Adrenal gland (tissue), 5 donors: ENCODE measurements at regions not wholly inside any gene's neighbourhood (a gene's known extent, or its start where the extent isn't known, plus 50 kb on each side); places are given as distances from the start of the nearest gene placed in this dataset.

ENCODE experiments used
- POLR2A ChIP-seq, 2 donors: fragments of 450-650 bp; IDR thresholded peaks; one replicate each; pipeline ENCODE4 v1.6.1; 2017; ENCODE audit warnings: antibody characterized with exemption in 2 of 2, mild to moderate bottlenecking in 2 of 2, moderate library complexity in 1 of 2
- TF ChIP-seq, protein P1 (sequence below), 6 experiments: fragments of 450-650 bp in 4 of 6; fragments of 200-600 bp in 2 of 6; sonication (generic) in 1 of 6; IDR thresholded peaks; 1 replicate in 5 of 6; 2 replicates in 1 of 6; pipeline versions ENCODE4 v1.5.1 to v1.8.0; 2016 to 2021; ENCODE audit warnings: antibody characterized with exemption in 6 of 6, mild to moderate bottlenecking in 2 of 6, moderate library complexity in 1 of 6
- donor health status: DM: no; HTN: no; CAD: no.

DNA sequence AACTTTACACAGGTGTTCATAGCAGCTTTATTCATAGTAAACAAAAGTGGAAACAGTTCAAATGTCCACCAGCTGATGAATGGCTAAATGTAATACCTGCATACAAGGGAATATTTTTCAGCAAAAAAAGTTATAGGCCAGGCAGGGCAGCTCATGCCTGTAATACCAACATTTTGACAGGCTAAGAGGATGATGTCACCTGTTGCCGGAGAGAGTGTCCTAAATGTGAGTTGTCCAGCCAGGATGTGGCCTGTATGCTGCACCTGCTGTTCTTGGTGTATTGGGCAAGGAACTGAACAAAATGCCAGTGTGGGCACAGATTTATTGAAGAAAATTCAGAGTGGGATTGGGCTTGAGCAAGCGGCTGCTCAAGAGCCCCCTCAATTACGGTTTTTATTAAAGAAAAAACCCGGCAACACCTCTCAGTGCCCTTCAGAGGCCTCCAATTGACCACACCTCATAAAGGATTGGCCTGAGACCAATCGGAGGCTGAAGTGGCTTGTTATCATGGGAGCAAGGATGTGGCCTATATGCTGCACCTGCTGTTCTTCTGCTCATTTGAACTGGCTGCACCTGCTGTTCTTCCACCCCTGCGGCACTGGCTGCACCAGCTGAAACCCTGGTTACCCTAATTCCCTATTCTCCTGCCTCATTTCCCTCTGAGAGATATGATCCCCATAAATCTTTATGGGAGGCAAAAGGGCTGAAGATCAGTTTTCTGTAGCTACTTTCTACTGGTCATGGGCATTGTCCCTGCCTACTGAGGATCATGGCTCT, 129.8 kb downstream of the GPCPD1 start:
- TF ChIP-seq POLR2A (IDR thresholded peaks at IDR 0.05): no peak
- TF ChIP-seq, protein P1, sequence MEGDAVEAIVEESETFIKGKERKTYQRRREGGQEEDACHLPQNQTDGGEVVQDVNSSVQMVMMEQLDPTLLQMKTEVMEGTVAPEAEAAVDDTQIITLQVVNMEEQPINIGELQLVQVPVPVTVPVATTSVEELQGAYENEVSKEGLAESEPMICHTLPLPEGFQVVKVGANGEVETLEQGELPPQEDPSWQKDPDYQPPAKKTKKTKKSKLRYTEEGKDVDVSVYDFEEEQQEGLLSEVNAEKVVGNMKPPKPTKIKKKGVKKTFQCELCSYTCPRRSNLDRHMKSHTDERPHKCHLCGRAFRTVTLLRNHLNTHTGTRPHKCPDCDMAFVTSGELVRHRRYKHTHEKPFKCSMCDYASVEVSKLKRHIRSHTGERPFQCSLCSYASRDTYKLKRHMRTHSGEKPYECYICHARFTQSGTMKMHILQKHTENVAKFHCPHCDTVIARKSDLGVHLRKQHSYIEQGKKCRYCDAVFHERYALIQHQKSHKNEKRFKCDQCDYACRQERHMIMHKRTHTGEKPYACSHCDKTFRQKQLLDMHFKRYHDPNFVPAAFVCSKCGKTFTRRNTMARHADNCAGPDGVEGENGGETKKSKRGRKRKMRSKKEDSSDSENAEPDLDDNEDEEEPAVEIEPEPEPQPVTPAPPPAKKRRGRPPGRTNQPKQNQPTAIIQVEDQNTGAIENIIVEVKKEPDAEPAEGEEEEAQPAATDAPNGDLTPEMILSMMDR (IDR thresholded peaks at IDR 0.05): no peak
